ENCODE measurements at regions not wholly inside any gene's neighbourhood (a gene's known extent, or its start where the extent isn't known, plus 50 kb on each side); places are given as distances from the start of the nearest gene placed in this dataset.
"Not testable (repeated sequence)": the region's sequence is repeated elsewhere in the genome, so short reads cannot be mapped to it uniquely, and the experiment has no call there.

GRCh38 chr2:198622986-198623730 is 818.8 kb downstream of the PLCL1 start:
- Histone ChIP-seq H3K27me3 (no peaks in the 10 kb centered on the region), H3K9me3 (no peaks in the 10 kb centered on the region), H3K36me3 (no peaks in the 10 kb centered on the region), H3K4me3 (replicated peaks in 1 of 3) (no peak overlapping the region), H3K27ac (no peak overlapping the region), H3K4me1 (no peaks in the 10 kb centered on the region)
- intact Hi-C loops (cut with DNase I): no loop called here
- 83 to 91% methylated on average over 3 of the region's 3 CpGs for WGBS, 2 donors
- TF ChIP-seq CTCF (IDR thresholded peaks at IDR 0.05) (no peak), POLR2A (IDR thresholded peaks at IDR 0.05) (no peak)
- no peak for DNase-seq

GRCh38 chr2:198615972-198616371 is 811.6 kb downstream of the PLCL1 start:
- H3K4me3 ChIP-seq (replicated peaks in 1 of 3): no peak overlapping the region
- no peaks in the 10 kb centered on the region for H3K27me3 ChIP-seq
- intact Hi-C loops (cut with DNase I): no loop called here
- H3K36me3 ChIP-seq: no peaks in the 10 kb centered on the region
- 72 to 84% methylated on average over 4 of the region's 4 CpGs for WGBS, 2 donors
- no peaks in the 10 kb centered on the region for H3K4me1 ChIP-seq
- no peak for TF ChIP-seq CTCF (IDR thresholded peaks at IDR 0.05)
- no peak for TF ChIP-seq POLR2A (IDR thresholded peaks at IDR 0.05)
- no peaks in the 10 kb centered on the region for H3K9me3 ChIP-seq
- H3K27ac ChIP-seq: no peak overlapping the region
- no peak for DNase-seq

- DNase-seq: no peak
- no peaks in the 10 kb centered on the region for H3K4me1 ChIP-seq
- TF ChIP-seq CTCF (IDR thresholded peaks at IDR 0.05): no peak
- no peak for TF ChIP-seq POLR2A (IDR thresholded peaks at IDR 0.05)
- H3K4me3 ChIP-seq (replicated peaks in 1 of 3): no peak overlapping the region
- WGBS, 2 donors: 62 to 70% methylated on average over 3 of the region's 3 CpGs
- no peaks in the 10 kb centered on the region for H3K9me3 ChIP-seq
- H3K27ac ChIP-seq: no peak overlapping the region
- intact Hi-C loops (cut with DNase I): no loop called here
- H3K27me3 ChIP-seq: no peaks in the 10 kb centered on the region
- H3K36me3 ChIP-seq: no peaks in the 10 kb centered on the region
These were observed 806.8 kb downstream of the PLCL1 start for GRCh38 chr2:198611201-198611600.

- no peaks in the 10 kb centered on the region for H3K9me3 ChIP-seq
- H3K36me3 ChIP-seq: no peaks in the 10 kb centered on the region
- H3K27me3 ChIP-seq: no peaks in the 10 kb centered on the region
- no peaks in the 10 kb centered on the region for H3K4me1 ChIP-seq
- intact Hi-C loops (cut with DNase I): no loop called here
- DNase-seq: no peak
- TF ChIP-seq CTCF (IDR thresholded peaks at IDR 0.05) (no peak), POLR2A (IDR thresholded peaks at IDR 0.05) (no peak)
- no peak overlapping the region for H3K27ac ChIP-seq
- WGBS, 2 donors: 93 to 98% methylated on average over 1 of the region's 1 CpG
- no peak overlapping the region for H3K4me3 ChIP-seq (replicated peaks in 1 of 3)
These were observed 800.2 kb downstream of the PLCL1 start for GRCh38 chr2:198604599-198604998.

- H3K4me1 ChIP-seq; H3K36me3 ChIP-seq; DNase-seq; H3K9me3 ChIP-seq; intact Hi-C loops (cut with DNase I); H3K4me3 ChIP-seq (replicated peaks in 1 of 3); H3K27me3 ChIP-seq; H3K27ac ChIP-seq: not testable (repeated sequence)
- WGBS, 2 donors: 95 to 96% methylated on average over 15 of the region's 15 CpGs
These were observed 798.6 kb downstream of the PLCL1 start for GRCh38 chr2:198602986-198603385.

All from thyroid gland (tissue), 4 donors.